GM19372 (cell line): ENCODE measurements at regions not wholly inside any gene's neighbourhood (a gene's known extent, or its start where the extent isn't known, plus 50 kb on each side); places are given as distances from the start of the nearest gene placed in this dataset.
A peak's percentile ranks its signal among the peaks of the same experiment; 100 is the strongest.

Experiments
- ATAC-seq: cut with Tn5 transposase; IDR thresholded peaks from one replicate; pipeline ENCODE4 v1.9.1; 2021; ENCODE audit warnings: mild to moderate bottlenecking, low read depth, moderate library complexity; ENCODE audit not compliant: unreplicated experiment

DNA sequence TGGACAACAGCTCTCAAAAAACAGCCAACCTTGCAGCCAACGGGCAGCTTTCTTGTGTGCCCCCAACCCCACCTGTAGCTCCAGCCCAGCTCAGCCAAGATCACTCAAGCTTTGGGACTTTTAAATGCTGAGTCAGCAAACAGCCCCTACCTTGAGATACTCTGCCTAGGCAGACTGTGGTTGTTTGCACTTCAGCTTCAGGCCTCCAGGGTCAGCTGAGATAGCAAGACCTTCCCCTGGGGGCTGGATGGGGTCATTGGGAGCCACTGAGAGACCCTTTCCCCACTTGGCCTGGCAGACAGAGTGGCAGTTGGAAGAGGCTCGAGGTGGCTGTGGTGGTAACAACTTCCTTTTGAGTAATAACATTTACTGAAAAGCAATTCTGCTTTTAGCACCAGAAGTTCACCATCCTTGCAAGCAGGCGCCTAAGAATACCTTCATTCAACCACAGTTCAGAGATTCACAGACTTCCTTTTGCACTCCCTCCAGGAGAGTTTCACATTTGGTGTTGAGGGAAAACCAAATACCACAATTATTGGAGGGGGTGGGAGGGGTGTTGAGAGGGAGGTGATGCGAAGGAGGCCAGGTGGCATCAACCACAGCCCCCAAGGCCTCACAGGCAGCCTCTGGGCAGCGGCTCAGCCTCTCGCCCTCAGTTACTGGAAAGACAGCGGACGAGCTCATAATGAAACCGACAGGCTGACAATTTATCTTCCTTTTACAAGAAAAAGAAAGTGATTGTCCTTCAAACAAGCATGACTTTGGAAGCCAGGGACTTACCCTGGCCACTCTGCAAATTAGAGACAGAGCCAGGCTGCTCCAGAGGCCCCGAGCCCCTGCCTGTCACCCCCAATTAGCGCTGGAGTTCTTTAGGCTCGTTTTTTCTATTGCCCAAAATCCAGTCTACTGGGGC lies 148.1 kb downstream of the CEBPB start:
- peak; percentile 47 for ATAC-seq

DNA sequence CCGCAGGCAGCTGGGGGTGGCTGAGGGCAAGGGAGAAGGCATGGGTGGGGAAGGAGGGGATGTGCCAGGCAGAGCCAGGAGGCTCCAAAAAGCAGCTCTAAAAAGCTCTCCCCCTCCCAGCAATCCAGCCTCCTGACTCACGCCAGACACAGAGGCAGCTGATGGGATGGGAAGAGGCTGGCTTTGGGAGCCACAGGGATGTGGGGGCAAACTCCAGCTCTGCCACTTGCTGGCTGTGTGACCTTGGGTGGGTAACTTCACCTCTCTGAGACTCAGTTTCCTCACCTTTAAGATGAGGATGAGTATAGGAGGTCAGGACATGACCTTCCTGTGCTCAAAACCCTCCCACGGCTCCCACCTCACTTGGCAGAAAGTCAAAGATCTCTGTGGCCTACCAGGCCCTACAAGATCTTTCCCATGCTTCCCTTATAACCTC lies 148.9 kb downstream of the CEBPB start:
- ATAC-seq: no peak

DNA sequence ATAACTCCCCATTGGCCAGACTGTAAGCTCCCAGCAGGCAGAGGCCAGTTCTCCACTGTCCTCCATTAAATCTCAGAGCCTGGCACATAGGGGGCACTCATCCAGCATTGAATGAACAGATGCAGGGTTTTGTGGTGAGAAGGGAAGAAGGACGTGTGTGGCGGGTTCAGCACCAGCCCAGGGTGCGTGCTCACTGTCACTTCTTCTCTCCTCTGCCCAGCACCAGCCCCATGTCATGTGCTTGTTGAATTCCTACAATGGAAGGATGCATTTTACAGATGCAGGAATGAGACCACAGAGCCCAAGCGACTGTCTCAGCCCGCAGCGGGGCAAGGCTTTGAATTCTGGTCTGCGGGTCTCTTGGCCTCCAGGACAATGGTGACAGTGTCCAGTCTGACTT lies 149.9 kb downstream of the CEBPB start:
- no peak for ATAC-seq

DNA sequence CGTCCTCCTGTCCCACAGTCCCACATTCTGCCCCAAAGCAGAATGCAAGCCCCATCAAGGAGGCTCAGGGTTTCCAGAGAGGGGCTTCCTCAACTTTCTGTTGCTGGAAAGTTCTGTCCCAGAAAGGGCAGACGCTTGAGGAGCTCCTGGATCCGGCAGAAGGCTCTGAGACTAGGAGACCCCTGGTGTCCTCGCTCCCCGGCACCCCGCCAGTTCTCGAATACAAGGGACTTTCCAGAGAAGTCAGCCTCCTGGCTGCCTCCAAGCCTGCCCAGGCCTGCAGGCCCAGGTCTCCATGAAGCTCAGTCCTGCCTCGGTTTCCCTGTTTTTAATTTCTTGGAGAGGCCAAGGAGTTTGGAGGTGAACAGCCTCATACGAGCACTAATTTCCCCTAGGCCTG lies 150.4 kb downstream of the CEBPB start:
- no peak for ATAC-seq

DNA sequence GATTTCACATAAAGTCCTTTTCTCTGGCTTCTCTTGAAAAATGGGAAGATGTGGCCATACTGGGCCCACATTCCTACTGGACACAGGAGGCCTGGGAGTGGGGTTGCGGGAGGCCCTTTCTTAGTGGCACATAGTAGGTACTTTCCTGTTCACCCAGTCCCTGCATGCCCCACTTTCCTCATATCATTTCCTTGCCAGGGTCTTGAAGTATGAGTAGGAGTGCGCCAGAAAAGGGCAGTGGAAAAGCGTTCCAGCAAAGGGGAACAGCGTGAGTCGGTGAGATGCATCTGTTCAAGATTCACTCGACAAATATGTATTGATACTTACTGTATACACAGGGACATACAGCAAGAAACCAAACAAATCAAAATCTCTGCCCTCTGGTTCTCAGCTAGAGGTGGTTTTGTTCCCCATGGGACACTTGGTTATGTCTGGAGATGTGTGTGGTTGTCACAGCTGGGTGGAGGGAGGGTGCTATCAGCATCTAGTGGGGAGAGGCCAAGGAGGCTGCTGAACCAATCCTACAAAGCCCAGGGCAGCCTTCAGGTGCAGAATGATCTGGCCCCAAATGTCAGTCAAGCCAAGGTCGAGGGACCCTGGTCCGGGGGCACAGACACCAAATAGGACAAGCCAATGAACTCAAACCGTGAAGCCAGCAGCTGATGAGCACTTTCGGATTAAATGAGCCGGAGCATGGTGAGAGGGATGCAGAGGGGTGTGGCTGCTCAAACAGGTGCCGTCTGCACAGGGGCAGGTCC lies 151.4 kb downstream of the CEBPB start:
- ATAC-seq: no peak

DNA sequence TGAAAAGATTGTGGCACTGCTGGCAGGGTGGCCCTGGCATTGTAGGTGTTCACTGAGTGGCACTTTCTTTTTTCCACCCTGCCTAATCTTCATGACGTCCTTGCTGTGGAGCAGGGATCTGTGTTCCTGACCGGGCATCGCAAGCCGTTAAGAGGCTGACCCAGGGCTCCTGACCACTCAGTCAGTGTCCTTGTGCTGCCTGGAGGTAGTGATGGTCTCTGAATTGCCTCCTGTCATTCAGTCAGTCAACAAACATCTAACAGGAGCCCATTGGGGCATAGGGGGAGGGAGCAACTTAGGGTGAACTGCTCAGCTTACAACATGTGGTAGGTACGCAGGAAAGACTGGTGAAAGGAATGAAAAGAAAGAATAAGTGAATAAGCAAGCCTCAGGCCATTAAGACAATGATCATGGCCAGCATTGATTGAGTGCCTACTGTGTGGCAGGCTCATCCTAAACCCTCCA lies 152.0 kb downstream of the CEBPB start:
- ATAC-seq: no peak

DNA sequence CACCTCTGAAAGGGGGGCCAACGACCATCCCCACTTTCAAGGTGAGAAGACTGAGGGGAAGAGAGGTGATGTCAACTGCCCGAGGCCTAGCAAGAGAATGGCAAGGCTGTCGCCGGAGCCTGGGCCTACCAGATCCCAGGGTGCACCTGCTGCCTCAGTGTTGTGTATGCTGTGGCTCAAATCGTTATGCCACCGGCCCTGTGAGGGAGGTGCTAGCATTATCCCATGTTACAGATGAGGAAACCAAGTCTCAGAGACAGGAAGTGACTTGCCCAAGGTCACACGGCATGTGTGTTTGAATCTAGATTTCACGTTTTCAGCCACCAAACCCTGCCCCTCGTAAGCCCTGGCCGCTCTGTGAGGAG lies 152.5 kb downstream of the CEBPB start:
- ATAC-seq: no peak

DNA sequence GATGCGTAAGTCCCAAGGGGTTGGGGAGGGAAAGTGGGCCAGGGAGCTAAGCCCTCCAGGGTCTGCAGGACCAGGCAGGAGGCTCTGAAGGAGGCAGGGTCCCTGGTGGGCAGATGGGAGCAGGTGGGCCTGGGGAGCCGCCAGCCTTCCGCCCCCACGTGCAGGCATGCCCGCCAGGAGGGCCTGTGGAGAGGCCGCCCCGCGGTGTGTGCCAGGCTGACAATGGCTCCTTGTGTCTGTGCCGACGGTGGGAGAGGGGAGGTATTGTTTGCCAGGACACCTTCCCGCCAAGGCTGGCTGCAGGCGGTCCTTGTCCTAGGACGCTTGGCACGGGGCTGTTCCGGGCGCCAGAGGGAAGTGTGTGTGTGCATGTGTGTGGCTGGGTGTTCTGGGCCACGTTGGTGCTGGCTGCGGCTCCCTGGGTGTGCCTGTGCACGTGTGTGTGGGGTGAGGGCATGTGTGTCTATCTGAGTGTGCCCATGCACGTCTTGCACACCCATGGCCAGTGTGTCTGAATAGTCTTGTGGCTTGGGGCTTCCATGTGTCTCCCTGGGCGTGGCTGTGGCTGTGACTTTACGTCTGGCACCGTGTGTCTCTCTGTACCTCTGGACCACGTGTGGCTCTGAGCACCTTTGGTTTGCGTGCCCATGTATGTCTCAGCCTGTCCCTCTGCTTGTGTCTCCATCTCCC lies 153.0 kb downstream of the CEBPB start:
- no peak for ATAC-seq

DNA sequence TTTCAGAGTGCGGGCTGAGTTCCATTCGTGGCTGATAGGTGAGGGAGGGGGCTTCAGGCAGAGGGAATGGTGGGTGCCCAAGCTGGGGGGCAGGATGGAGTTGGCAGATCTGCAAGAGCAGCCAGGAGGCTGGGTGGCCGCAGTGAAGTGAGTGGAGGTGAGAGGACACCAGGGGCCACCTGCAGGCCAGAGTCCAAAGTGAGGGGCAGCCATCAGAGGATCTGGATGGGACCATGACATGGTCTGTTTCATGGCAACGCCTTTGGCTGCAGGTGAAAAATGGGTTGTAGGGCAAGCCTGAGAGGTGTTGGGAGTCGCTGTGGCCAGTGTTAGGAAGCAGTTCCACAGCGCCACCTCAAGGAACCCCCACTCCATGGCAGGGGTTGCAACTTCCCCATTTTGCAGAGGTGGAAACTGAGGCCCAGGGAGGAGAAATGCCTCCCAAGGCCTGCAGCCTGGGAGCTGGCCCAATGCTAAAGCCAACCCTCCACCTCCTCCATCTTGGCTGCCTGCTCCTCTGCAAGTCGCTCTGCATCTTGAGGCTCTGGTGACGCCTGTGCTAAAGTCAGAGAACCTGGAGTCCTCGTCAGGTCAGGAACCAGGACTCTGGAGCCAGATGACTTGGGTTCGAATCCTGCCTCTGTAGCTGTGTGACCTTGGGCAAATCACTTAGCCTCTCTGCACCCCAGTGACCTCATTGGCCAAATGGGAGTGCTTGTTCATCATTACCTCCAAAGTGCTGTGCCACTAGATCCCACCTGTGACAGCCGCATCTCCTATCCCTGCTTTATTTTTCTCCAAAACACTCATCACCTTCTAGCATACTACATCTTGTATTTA lies 153.8 kb downstream of the CEBPB start:
- no peak for ATAC-seq

DNA sequence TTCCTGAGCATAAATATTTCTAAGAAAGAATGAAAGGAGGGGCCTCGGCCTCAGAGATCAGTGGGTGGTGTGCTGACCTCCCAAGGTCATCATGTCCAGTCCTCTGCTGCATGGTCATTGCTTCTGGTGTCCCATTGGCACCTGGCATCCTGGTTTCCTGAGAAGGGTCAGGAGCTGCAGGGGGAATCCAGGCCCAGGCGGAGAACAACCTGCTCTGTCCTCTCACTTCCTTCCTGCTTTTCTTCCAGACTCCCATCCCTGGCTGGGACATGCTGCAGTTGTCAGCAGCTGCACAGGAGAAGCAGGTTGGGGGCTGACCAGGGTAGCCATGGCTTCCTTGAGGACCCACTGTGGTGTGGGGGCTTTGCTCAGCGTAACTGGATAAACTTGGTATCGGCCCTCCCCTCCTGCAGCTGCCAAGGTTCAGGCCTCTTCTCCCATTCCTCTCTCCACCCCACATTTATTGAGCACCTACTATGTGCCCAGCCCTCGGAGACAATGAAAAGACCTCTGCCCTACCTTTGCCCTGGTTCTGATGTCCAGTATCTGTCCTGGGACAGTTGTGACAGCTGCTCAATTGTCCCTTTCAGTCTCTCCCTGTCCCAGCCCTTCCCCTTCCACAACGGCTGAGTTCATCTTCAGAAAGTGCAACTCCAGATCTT lies 155.2 kb downstream of the CEBPB start:
- no peak for ATAC-seq

DNA sequence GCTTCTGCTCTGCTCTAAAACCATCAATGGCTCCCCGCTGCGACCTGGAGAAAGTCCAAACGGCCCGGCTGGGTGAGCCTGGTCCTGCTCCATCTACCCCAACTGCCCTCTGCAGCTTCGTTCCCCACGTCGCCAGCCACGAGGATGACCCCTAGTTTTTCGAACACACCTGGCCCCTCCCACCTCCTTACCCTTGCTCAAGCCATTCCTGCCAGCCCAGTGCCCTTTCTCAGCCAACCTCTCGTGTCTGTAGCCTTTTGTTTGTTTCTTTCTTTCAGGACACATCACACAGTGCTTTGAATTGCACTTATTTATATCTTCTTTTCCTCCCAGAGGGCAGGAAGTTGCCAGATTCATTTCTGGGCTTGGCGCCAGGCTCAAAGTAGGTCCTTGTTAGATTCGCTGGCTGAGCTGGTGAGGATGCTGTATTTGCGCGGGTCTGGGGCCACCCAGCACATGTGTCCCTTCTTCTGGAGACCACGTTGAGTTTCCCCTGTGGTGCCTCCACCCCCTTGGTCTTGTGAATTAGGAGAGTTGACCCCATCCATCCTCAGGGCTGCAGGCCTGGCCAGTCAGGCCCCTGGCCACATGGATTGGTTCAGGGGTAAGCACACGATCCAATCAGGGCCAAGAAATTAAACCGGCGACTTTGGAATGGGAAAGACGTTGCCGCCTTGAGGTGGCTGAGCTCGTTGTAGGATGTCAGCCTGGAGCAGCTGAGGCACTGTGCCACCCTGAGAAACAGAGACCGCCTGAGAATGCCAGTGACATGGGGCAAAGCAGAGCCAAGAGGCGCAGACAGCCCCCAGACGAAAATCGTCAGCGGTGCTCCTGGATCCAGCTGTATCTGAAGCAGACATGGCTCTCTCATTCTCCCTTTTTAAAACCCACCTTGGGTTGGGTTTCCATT lies 156.0 kb downstream of the CEBPB start:
- ATAC-seq: no peak

DNA sequence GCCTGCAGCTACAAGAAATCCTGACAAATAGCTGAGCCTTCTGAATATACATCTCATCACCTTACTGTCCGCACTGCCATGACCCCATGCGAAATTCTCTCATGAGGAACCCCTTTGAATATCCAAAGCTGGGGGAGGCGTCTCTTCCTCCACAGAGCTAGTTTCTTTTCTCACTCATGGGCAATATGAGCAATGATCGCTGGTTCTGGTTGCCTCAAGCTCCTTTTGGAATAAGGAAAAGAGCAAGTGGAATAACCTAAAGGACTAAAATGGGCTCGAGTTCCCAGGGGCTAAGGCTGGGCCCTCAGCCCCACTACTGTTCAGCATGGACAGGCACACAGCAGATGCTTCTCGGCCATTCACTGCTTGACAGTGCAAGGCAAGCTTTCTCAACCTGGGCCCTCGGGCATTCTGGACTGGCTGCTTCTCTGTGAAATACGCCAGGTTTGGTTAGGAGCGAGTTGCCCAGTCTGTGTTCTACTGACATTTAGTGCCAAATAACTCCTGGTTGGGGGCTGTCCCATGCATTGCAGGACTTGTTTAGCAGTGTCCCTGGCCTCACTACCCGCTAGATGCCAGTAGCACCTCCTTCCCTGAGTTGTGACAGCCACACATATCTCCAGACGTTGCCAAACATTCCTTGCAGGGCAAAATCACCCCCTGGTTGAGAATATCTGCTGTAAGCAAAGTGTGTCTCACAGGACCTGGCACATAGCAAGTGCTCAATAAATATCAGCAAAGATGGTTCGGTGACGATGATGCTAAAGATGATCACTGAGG lies 156.8 kb downstream of the CEBPB start:
- no peak for ATAC-seq

DNA sequence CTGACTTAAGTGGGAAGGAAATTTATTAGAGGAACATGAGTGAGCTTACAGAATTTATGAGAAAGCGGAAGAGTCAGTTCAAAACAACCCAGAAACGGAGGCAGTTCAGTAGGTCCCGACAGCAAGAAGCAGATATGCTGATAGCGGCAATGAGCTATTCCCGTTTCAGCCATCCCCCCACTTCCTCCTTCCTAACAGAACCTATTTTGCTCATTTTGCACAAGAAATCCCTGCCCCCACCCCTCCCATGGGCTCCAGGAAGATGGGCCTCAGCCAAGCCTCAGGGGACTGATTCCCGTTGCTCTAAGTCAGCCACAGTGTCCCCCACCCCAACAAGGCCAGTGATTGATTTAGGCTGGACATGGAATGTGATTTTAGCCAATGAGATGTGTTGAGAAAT lies 157.5 kb downstream of the CEBPB start:
- ATAC-seq: no peak

DNA sequence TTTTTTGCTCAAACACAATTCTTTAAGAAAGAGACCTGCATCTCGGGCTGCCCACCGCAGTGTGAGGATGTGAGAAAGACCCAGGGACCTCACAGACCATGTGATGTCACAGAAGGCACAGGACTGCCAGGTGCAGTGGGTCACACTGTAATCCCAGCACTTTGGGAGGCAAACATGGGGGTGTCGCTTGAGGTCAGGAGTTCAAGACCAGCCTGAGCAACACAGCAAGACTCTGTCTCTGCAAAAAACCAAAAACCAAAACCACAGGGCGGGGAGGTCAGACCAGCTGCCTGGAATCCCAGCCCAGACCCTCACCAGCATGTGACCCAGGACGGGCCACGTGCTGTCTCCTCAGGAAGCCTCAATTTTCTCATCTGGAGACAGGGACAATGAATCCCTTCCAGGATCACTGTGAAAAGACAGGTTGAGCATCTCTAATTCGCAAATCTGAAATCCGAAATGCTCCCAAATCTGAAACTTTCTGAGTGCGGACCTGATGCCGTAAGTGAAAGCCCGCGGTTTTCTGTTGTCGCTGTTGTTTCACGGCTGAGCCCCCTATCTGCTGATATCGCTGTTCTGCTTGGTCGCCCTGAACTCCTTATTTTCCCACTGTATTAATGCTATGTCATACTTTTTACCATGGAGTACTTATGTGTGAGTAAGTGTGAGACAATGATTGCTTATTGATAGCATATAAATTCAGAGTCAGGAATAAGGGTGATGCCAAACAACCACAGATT lies 159.5 kb upstream of the PTPN1 start:
- ATAC-seq: no peak

DNA sequence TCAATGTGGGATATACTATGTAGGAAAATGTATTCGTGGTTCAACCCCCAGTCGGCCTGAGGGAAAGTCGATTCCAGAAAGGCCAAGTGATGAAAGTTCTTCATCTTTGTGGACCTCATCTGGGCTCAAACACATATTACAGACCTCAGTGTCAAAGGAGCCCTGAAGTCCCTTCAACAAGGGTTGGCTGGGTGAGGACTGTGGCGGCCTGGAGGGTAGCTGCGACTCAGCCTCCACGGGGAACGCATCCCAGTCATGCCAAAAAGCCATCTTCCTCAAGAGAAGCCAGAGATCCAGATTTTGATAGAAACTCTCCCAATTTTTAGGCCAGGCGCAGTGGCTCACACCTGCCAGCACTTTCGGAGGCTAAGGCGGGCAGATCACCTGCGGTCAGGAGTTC lies 158.6 kb upstream of the PTPN1 start:
- ATAC-seq: no peak

DNA sequence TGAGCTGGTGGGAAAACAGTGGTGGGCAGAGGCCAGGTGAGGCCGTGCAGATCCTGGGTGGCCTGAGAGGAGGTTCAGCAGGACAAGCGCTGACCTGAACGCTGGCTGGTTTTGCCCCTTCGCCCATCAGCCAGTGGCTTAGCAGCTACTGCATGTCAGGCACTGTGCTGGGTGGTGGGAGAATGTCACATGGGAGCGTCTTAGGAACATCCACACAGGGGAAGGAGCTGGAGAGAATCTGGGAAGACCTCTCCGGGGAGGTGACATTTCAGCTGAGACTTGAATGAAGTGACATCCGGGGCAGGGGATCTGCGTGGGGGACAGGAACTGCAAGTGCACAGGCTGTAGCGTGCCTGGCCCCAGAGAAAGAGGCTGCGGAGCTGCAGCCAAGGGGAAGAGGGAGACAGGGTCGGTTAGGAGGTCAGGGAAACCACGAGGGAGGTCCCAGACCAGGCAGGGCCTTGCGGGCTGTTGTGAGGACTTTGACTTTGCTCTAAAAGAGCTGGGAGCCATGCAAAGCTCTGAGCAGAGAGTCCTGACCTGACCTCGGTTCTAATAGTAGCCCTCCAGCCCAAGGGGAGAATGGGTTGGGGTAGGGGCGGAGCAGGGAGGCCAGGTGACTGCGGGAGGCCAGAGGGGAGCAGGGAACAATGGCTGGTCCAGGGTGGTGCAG lies 156.8 kb upstream of the PTPN1 start:
- no peak for ATAC-seq
